ENCODE measurements at regions not wholly inside any gene's neighbourhood (a gene's known extent, or its start where the extent isn't known, plus 50 kb on each side); places are given as distances from the start of the nearest gene placed in this dataset.

- TF ChIP-seq CTCF (IDR thresholded peaks at IDR 0.05): no peak
- H3K4me1 ChIP-seq: peaks cover 14 to 45% (median 42%) of the 10 kb centered on the region in 9 donors
- peaks cover 0 to 9% (median 0%) of the 10 kb centered on the region in 11 donors for H3K9me3 ChIP-seq
- WGBS, 2 donors: 91 to 94% methylated on average over 12 of the region's 12 CpGs
- DNase-seq: no peak
- peaks cover 0 to 36% (median 0%) of the 10 kb centered on the region in 9 donors for H3K36me3 ChIP-seq
- intact Hi-C loops (cut with DNase I): loop anchor here in 1 of 10 donors (5.0 kb wide), 1 partner anchor 40 kb away; no protein-coding TSS in a partner anchor
- H3K27me3 ChIP-seq: no peaks in the 10 kb centered on the region
- ATAC-seq: no peak
- no peak overlapping the region for H3K4me3 ChIP-seq
- H3K27ac ChIP-seq: no peak overlapping the region
These were observed 276.8 kb downstream of the SEC14L1 start for GRCh38 chr17:77417575-77417974.

GRCh38 chr17:77418609-77419008 lies 277.8 kb downstream of the SEC14L1 start:
- intact Hi-C loops (cut with DNase I): loop anchor here in 1 of 10 donors (5.0 kb wide), 1 partner anchor 41 kb away; no protein-coding TSS in a partner anchor
- no peak for TF ChIP-seq CTCF (IDR thresholded peaks at IDR 0.05)
- no peak for DNase-seq
- no peak for ATAC-seq
- Histone ChIP-seq H3K4me3 (no peak overlapping the region), H3K9me3 (no peaks in the 10 kb centered on the region), H3K27me3 (no peaks in the 10 kb centered on the region), H3K27ac (no peak overlapping the region), H3K4me1 (peaks cover 17 to 55% (median 47%) of the 10 kb centered on the region in 9 donors), H3K36me3 (peaks cover 0 to 36% (median 0%) of the 10 kb centered on the region in 9 donors)
- 89% methylated on average over 12 of the region's 12 CpGs for WGBS, 2 donors

GRCh38 chr17:77419095-77419494 lies 278.3 kb downstream of the SEC14L1 start:
- DNase-seq (no peak), ATAC-seq (no peak)
- H3K9me3 ChIP-seq: no peaks in the 10 kb centered on the region
- no peak overlapping the region for H3K27ac ChIP-seq
- H3K27me3 ChIP-seq: no peaks in the 10 kb centered on the region
- peaks cover 19 to 60% (median 51%) of the 10 kb centered on the region in 9 donors for H3K4me1 ChIP-seq
- no peak for TF ChIP-seq CTCF (IDR thresholded peaks at IDR 0.05)
- WGBS, 2 donors: 80 to 82% methylated on average over 17 of the region's 17 CpGs
- H3K4me3 ChIP-seq: no peak overlapping the region
- intact Hi-C loops (cut with DNase I): loop anchor here in 1 of 10 donors (5.0 kb wide), 1 partner anchor 42 kb away; no protein-coding TSS in a partner anchor
- H3K36me3 ChIP-seq: peaks cover 0 to 36% (median 0%) of the 10 kb centered on the region in 9 donors

GRCh38 chr17:77419547-77420094 lies 278.9 kb downstream of the SEC14L1 start:
- no peak overlapping the region for H3K4me3 ChIP-seq
- peaks cover 0 to 36% (median 0%) of the 10 kb centered on the region in 9 donors for H3K36me3 ChIP-seq
- ATAC-seq (no peak), DNase-seq (no peak)
- TF ChIP-seq CTCF (IDR thresholded peaks at IDR 0.05): no peak
- peaks cover 24 to 65% (median 57%) of the 10 kb centered on the region in 9 donors for H3K4me1 ChIP-seq
- WGBS, 2 donors: 49 to 54% methylated on average over 17 of the region's 17 CpGs
- no peaks in the 10 kb centered on the region for H3K9me3 ChIP-seq
- intact Hi-C loops (cut with DNase I): loop anchor here in 8 of 10 donors (5.0 to 10.0 kb wide), 5 partner anchors 32 to 95 kb away; no protein-coding TSS in a partner anchor
- peak overlapping the region in 7 of 10 donors; percentile 12 to 90 (median 58) for H3K27ac ChIP-seq
- no peaks in the 10 kb centered on the region for H3K27me3 ChIP-seq
